A673 (cell line): ENCODE measurements at regions not wholly inside any gene's neighbourhood (a gene's known extent, or its start where the extent isn't known, plus 50 kb on each side); places are given as distances from the start of the nearest gene placed in this dataset.

Experiments
- BruUV-seq: library from RNA; stranded (reverse); fragments of 400-500 nt; replicated peaks from 2 replicates; lab custom pipeline; 2021; lab: Mats Ljungman, UMichigan
- CTCF ChIA-PET: fragments of 300-600 bp; sonication (Branson Sonifier 250); formaldehyde crosslinking; loops from one replicate; lab custom pipeline; 2022; ENCODE audit warnings: antibody characterized with exemption; lab: Charles Lee
- POLR2A ChIA-PET: fragments of 300-600 bp; sonication (Branson Sonifier 250); formaldehyde crosslinking; loops from one replicate; lab custom pipeline; 2022; ENCODE audit warnings: antibody characterized with exemption; ENCODE audit not compliant: low non-redundant PET; lab: Charles Lee
- DNase-seq: peaks from one replicate; pipeline ENCODE4 v3.0.0-alpha.2; 2015; ENCODE audit warnings: low spot score
- H3K27ac ChIP-seq: fragments of 200-600 bp; sonication (generic); 2 replicates; pipeline ENCODE4 v1.5.1; 2016; ENCODE audit warnings: mixed run types, low read depth, mild to moderate bottlenecking, mixed read lengths, antibody characterized with exemption, low read length; ENCODE audit not compliant: poor library complexity, severe bottlenecking
- H3K27me3 ChIP-seq: fragments of 200-600 bp; sonication (generic); replicated peaks from 2 replicates; pipeline ENCODE4 v1.6.1; 2017; ENCODE audit warnings: mixed run types, low read depth, mild to moderate bottlenecking, mixed read lengths, antibody characterized with exemption, low read length; ENCODE audit not compliant: insufficient read depth, poor library complexity
- H3K36me3 ChIP-seq: fragments of 200-600 bp; sonication (generic); 2 replicates; pipeline ENCODE4 v1.6.1; 2016; ENCODE audit warnings: mixed run types, mild to moderate bottlenecking, mixed read lengths, antibody characterized with exemption, low read length; ENCODE audit not compliant: insufficient read depth, poor library complexity, severe bottlenecking
- H3K4me1 ChIP-seq: fragments of 200-600 bp; sonication (generic); 2 replicates; pipeline ENCODE4 v1.6.1; 2017; ENCODE audit warnings: mixed run types, mild to moderate bottlenecking, mixed read lengths, antibody characterized with exemption, low read length; ENCODE audit not compliant: insufficient read depth, poor library complexity, severe bottlenecking
- H3K4me3 ChIP-seq: fragments of 200-600 bp; sonication (generic); 2 replicates; pipeline ENCODE4 v1.5.1; 2016; ENCODE audit warnings: low read depth, mixed run types, mild to moderate bottlenecking, mixed read lengths, low read length; ENCODE audit not compliant: poor library complexity, severe bottlenecking
- H3K9me3 ChIP-seq: fragments of 200-600 bp; sonication (generic); 2 replicates; pipeline ENCODE4 v1.6.1; 2016; ENCODE audit warnings: mixed run types, low read depth, mild to moderate bottlenecking, mixed read lengths, antibody characterized with exemption, low read length; ENCODE audit not compliant: poor library complexity, severe bottlenecking
- CTCF ChIP-seq: fragments of 300-800, 200-600 bp; sonication (generic); conservative IDR thresholded peaks from 2 replicates; pipeline ENCODE4 v1.5.1; 2017; ENCODE audit warnings: low read depth, mild to moderate bottlenecking, antibody characterized with exemption, low read length, moderate library complexity, mixed read lengths
- EZH2 ChIP-seq: fragments of 200-600 bp; sonication (generic); IDR thresholded peaks from 2 replicates; pipeline ENCODE4 v1.6.1; 2017; ENCODE audit warnings: borderline replicate concordance, low read depth, mild to moderate bottlenecking, mixed read lengths, antibody characterized with exemption, low read length; ENCODE audit not compliant: poor library complexity, severe bottlenecking
- intact Hi-C: fragments of 100-400 bp; cut with micrococcal nuclease; formaldehyde crosslinking; loops from one replicate; pipeline ENCODE4 v1.10.0; 2022; ENCODE audit not compliant: unreplicated experiment

- no peak overlapping the region for H3K4me3 ChIP-seq
- POLR2A ChIA-PET = no interaction called here
These were observed 695.2 kb downstream of the QKI start for GRCh38 chr6:164109770-164110140.

GRCh38 chr6:164108869-164109769, 694.6 kb downstream of the QKI start:
- Histone ChIP-seq H3K9me3 (no peaks in the 10 kb centered on the region), H3K27me3 (no peaks in the 10 kb centered on the region), H3K27ac (no peak overlapping the region), H3K4me1 (peaks cover 11% of the 10 kb centered on the region), H3K4me3 (no peak overlapping the region), H3K36me3 (no peaks in the 10 kb centered on the region)
- ChIA-PET POLR2A (no interaction called here), CTCF (interaction anchor here (0.5 to 0.7 kb wide), 2 partner anchors 9 to 153 kb away, joined by 3 read pairs; no protein-coding TSS in a partner anchor)
- TF ChIP-seq EZH2 = no peak
- TF ChIP-seq CTCF = no peak
- DNase-seq = no peak
- intact Hi-C loops = loop anchor here (5.0 to 10.0 kb wide), 4 partner anchors 244 to 1252 kb away; no protein-coding TSS in a partner anchor
- BruUV-seq = no TSS peak

More at GRCh38 chr6:164109770-164110140, 695.2 kb downstream of the QKI start:
- H3K27me3 ChIP-seq = no peaks in the 10 kb centered on the region
- H3K27ac ChIP-seq = no peak overlapping the region
- no TSS peak for BruUV-seq
- TF ChIP-seq CTCF (peak; percentile 78), EZH2 (no peak)
- H3K9me3 ChIP-seq = no peaks in the 10 kb centered on the region
- CTCF ChIA-PET = interaction anchor here (0.5 to 0.7 kb wide), 3 partner anchors 9 to 441 kb away, joined by 3 to 7 read pairs (median 3); no protein-coding TSS in a partner anchor
- intact Hi-C loops = loop anchor here (5.0 to 10.0 kb wide), 5 partner anchors 245 to 1252 kb away; no protein-coding TSS in a partner anchor
- peak; percentile 18 for DNase-seq
- peaks cover 11% of the 10 kb centered on the region for H3K4me1 ChIP-seq
- no peaks in the 10 kb centered on the region for H3K36me3 ChIP-seq

DNA sequence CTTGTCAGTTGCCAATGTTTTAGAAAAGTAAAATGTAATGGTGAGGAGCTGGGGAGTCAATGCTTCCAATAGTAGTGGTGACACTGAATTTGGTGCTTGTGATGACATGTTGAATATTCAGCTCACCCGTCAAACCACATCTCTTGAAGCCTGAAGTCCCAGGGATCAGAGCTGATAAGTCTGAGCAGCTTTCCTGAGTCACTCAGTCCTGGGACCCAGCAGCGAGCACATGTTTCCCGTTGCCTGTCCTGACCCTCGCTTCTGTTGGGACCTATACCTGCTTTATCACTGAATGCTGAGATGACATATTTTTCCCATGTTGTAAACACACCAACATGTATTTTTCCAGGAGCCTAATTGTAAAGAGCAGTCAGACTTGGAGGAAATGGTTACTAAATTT, 693.6 kb downstream of the QKI start:
- no peak overlapping the region for H3K4me3 ChIP-seq
- peaks cover 11% of the 10 kb centered on the region for H3K4me1 ChIP-seq
- no TSS peak for BruUV-seq
- CTCF ChIA-PET = no interaction called here
- H3K27ac ChIP-seq = no peak overlapping the region
- no peak for DNase-seq
- no peaks in the 10 kb centered on the region for H3K36me3 ChIP-seq
- POLR2A ChIA-PET = no interaction called here
- intact Hi-C loops = loop anchor here (5.0 to 10.0 kb wide), 4 partner anchors 243 to 1251 kb away; no protein-coding TSS in a partner anchor
- TF ChIP-seq CTCF (no peak), EZH2 (no peak)
- no peaks in the 10 kb centered on the region for H3K9me3 ChIP-seq
- H3K27me3 ChIP-seq = no peaks in the 10 kb centered on the region
